GM10248 (cell line): ENCODE measurements at regions not wholly inside any gene's neighbourhood (a gene's known extent, or its start where the extent isn't known, plus 50 kb on each side); places are given as distances from the start of the nearest gene placed in this dataset.

Experiments
- CTCF ChIA-PET: fragments of 300-600 bp; sonication (Branson Sonifier 250); formaldehyde crosslinking; extraction: SDS; loops from one replicate; lab custom pipeline; 2021; ENCODE audit warnings: antibody characterized with exemption; lab: Yijun Ruan, JAX
- POLR2A ChIA-PET: fragments of 350-650 bp; sonication (Branson Sonifier 250); formaldehyde crosslinking; extraction: SDS; loops from one replicate; lab custom pipeline; 2020; ENCODE audit warnings: antibody characterized with exemption; lab: Yijun Ruan, JAX
- DNase-seq: peaks from one replicate; pipeline ENCODE4 v3.0.0; 2012; ENCODE audit errors: extremely low spot score
- TF ChIP-seq, protein P1 (sequence below): IDR thresholded peaks from 2 replicates; pipeline ENCODE4 v1.5.1; 2012; ENCODE audit warnings: mild to moderate bottlenecking, low read depth; ENCODE audit errors: extremely low read depth, missing control alignments, control extremely low read depth

DNA sequence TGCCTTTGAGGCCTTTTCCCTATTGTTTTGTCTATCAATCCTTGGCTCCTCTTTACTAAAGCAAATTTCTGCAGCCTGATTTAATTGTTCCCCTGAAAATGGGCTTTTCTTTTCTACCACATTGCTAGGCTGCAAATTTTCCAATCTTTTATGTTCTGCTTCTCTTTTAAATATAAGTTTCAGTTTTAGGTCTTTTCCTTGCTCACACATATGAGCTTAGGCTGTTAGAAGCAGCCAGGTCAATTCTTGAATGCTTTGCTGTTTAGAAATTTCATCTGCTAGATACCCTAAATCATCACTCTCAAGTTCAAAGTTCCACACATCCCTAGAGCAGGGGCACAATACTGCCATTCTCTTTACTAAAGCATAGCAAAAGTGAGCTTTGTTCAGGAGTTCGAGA is 159.6 kb downstream of the ARL4A start:
- TF ChIP-seq, protein P1, sequence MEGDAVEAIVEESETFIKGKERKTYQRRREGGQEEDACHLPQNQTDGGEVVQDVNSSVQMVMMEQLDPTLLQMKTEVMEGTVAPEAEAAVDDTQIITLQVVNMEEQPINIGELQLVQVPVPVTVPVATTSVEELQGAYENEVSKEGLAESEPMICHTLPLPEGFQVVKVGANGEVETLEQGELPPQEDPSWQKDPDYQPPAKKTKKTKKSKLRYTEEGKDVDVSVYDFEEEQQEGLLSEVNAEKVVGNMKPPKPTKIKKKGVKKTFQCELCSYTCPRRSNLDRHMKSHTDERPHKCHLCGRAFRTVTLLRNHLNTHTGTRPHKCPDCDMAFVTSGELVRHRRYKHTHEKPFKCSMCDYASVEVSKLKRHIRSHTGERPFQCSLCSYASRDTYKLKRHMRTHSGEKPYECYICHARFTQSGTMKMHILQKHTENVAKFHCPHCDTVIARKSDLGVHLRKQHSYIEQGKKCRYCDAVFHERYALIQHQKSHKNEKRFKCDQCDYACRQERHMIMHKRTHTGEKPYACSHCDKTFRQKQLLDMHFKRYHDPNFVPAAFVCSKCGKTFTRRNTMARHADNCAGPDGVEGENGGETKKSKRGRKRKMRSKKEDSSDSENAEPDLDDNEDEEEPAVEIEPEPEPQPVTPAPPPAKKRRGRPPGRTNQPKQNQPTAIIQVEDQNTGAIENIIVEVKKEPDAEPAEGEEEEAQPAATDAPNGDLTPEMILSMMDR: no peak
- CTCF ChIA-PET: no interaction called here
- POLR2A ChIA-PET: no interaction called here
- no peak for DNase-seq

DNA sequence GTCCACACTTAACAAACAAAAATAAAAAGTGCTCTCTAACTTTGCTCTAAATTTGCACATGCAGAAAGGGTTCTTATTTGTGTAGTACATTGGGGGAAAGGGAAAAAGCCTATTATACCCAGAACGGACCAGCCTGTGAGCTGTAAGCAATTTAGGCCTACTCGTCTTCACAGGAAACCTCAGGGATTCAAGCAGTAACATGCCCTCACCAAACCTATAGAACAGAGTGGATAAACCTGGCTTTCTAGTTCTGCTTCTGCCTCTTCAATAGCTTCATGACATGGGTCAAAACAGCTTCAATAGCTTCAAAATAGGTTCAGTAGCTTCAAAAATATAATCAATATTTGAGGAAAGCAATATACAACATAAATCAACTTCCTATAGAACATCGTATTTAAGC is 163.7 kb downstream of the ARL4A start:
- ChIA-PET POLR2A (no interaction called here), CTCF (no interaction called here)
- DNase-seq: no peak
- TF ChIP-seq, protein P1: no peak

DNA sequence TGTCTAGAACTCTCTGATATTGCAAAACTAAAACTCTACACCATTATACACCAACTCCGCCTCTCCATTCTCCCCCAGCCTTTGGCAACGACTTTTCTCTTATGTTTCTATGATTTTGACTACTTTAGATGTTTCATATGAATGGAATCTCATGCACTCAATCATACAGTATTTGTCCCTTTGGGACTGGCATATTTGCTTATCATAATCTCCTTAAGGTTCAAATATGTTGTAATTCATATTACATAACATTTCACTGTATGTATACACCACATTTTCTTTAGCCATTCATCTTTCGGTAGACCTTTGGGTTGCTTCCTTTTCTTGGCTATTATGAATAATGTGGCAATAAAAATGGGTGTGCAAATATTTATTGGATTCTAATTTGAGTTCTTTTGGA is 164.4 kb downstream of the ARL4A start:
- ChIA-PET CTCF (no interaction called here), POLR2A (no interaction called here)
- TF ChIP-seq, protein P1: no peak
- DNase-seq: no peak

DNA sequence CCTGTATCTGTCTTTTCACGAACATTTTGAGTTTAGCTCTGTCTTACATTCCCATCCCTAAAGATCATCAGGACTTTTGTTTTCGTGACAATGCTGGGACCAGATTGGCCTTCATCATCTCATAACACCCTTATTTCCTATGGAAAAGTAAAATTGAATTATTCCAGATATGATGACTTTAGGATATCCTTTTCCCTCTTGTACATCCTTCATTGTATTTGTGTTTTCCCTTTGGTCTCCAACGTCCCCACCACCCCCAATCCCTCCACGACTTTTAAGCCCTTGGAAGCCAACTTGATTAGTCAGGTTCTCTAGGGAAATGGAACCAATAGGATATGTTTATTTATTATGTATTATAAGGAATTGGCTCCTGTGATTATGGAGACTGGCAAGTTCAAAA is 167.6 kb downstream of the ARL4A start:
- no peak for DNase-seq
- TF ChIP-seq, protein P1: no peak
- ChIA-PET CTCF (no interaction called here), POLR2A (no interaction called here)

DNA sequence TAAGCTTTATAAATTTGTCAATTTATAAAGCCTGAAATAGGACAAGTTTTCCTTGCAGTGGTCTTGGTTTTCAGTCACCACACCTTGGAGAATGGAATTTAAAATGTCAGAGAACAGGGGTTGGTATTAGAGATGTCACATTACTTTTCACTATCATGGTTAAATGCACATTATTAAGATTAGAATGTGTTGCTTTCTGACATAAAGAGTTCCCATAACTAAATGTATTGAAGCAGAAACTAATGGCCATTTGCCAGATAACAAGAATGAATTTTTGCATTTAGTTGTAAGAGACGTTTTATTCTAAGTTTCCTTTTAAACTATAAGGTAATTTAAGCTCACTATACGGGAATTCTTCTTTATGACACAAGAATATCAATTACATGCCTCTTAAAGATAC is 172.3 kb downstream of the ARL4A start:
- TF ChIP-seq, protein P1: no peak
- DNase-seq: no peak
- CTCF ChIA-PET: interaction anchor here (1.8 kb wide), 1 partner anchor 67 kb away, joined by 3 read pairs; no protein-coding TSS in a partner anchor
- POLR2A ChIA-PET: no interaction called here

DNA sequence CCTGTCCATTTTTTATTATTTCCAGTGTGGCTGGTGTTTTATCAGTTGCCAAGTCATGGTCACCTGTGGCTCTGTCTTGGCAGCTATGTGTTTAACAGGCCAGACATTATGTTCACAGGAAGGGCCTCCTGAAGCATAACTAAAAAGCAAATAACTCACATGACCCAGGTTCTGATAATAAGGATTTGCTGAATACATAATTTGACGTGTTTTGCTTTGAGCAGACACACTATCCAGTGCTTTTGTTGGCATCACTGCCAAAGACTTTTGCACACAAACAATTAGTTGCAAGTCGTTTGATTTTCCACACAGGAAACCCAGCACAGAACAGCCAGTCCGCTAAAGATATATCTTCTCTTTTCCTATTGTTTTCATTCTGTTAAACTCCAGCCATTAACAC is 173.6 kb downstream of the ARL4A start:
- CTCF ChIA-PET: interaction anchor here (1.8 kb wide), 1 partner anchor 65 kb away, joined by 3 read pairs; no protein-coding TSS in a partner anchor

More for the DNA sequence above, 173.6 kb downstream of the ARL4A start:
- DNase-seq: no peak
- POLR2A ChIA-PET: no interaction called here
- TF ChIP-seq, protein P1: no peak
